Stimulated activated CD4-positive, alpha-beta T cell treated with anti-CD3 and anti-CD28 coated beads, Interleukin-15, amount 100 ng/mL, for 48 hours (primary cell): ENCODE measurements at regions not wholly inside any gene's neighbourhood (a gene's known extent, or its start where the extent isn't known, plus 50 kb on each side); places are given as distances from the start of the nearest gene placed in this dataset.
"Not testable (repeated sequence)": the region's sequence is repeated elsewhere in the genome, so short reads cannot be mapped to it uniquely, and the experiment has no call there.

Source experiments
- DNase-seq, 2 donors: peaks; one replicate each; pipeline ENCODE4 v3.0.0-alpha.2; 2020; ENCODE audit warnings: low read depth in 2 of 2

DNA sequence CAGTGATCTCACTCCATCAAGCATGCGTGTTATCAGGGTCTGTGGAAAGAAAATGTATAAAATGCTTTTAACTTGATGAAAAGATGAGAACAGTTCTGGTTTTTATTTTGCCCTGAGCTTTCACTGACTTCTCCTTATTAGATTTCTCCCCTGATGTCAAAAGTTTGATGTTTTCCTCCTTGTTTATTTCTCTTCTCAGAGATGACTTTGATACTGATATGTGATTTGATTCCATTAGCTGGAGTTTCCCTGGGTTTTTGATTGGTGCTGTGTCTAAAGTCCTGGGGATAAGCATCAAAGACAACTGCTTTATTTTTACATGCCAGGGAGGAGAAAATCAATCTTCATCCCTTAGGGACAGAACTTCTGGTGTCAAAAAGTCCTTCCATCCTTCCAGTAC is 510.0 kb downstream of the KCTD16 start:
- no peak for DNase-seq

- no peak for DNase-seq
Measured at GRCh38 chr5:144671066-144671465, 500.4 kb downstream of the KCTD16 start.

GRCh38 chr5:144659634-144660227 is 489.1 kb downstream of the KCTD16 start:
- DNase-seq, result no peak

- no peak for DNase-seq
Measured at GRCh38 chr5:144644317-144644716, 473.6 kb downstream of the KCTD16 start.

GRCh38 chr5:144638787-144639186 is 468.1 kb downstream of the KCTD16 start:
- no peak for DNase-seq

DNA sequence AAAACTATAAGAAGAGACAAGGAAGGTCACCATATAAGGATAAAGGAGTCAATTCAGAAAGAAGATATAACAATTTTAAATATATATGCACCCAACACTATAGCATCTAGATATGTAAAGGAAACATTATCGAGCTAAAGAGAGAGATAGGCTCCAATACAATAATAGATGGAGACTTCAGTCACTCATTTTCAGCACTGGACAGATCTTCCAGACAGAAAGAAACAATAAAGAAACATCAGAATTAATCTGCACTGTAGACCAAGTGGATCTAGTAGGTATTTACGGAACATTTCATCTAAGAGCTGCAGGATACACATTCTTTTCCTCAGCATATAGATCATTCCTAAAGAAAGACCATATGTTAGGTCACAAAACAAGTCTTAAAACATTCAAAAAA is 463.5 kb downstream of the KCTD16 start:
- DNase-seq, result no peak

DNA sequence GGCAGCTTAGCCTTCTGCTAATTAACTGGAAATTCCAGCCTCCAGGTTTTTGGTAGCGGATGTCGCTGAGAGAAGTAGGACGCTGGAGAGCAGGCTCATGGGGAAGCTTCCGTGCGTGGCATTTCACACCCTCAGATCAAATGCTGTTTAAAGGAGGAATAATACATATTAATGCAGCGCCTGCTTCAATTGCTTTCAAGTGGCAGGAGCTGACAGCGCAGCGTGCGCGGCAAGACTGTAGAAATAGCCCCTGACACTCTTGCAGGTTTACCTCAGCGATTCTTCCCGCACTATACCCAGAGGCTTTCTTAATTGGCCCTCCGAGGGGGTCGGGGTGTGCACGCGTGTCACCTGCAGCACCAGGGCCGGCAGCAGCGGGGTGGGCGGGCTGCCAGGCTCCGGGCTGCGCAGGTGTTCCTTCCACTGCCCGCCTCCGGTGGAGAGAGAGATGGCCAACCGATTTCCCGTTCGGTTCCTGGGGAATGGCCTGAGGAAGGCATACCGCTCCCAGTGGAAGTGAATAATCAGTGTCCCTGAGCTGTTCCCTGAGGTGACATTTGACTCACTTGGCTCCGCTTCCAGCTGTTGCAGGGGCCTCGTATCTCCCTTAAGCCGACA is 427.9 kb downstream of the KCTD16 start:
- DNase-seq, result no peak

- no peak for DNase-seq
Measured at GRCh38 chr5:144596517-144596916, 425.8 kb downstream of the KCTD16 start.

- DNase-seq, result no peak
Measured at GRCh38 chr5:144594919-144595318, 424.2 kb downstream of the KCTD16 start.

GRCh38 chr5:144594234-144594633 is 423.6 kb downstream of the KCTD16 start:
- DNase-seq, result not testable (repeated sequence)

DNA sequence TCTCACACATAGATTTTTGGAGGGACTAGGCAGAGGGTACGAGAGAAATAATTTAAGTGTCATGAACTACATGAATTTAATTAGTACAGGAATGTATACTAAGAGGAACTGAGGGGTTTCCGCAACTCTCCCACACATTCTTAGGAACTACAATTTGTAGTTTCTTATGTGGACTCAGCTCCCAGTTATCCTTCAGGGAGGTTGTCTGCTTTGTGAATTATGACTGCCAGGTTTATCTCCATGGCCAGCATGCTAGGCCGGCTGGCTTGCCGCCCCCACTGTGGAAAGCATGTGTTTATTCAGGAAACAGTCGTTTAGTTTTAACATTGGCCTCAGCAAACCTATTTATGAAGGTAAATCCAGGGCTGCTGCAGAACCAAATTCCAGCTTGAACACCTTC is 415.0 kb downstream of the KCTD16 start:
- no peak for DNase-seq

DNA sequence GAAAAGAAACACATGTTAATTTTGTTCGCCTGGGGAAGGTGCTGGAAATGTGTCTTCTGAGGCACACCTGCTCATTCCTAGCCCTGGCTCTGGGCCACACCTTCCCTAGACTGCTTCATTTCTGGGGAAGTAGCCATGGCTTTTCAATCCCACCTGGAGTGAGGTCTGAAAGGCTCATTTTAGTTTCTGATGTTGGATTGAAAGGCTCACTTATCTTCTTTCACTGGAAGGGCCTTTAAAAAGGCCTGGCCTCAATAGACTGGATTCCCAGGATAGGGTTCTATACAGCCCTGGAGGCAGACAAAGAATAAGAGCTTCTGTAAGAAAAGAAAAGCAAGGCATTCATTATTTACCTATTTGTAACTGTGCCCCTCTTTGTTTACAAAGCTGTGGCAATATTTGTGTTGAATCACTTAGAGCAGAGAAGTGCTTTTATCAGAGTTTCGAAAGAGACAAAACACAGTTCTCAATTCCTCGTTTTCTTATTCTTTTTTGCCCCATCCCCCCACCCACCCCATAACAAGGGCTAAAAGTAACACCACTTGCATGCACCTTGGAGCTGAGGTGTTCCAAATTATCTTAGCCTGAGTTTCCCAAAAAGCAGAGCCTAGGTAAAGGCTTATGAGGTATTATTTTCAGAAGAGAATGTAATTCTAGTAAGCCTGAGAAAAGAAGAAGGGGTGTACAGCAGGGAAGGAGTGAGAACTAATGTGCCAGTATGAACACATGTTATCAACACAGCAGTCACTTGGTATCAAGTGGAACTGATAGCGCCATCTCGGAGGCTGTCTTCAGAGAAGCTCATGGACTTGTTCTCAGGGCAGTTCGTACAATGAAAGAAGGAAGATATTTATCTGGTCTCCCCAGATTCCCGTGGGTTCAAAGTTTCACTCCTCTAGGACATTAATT is 413.1 kb downstream of the KCTD16 start:
- DNase-seq, result no peak

DNA sequence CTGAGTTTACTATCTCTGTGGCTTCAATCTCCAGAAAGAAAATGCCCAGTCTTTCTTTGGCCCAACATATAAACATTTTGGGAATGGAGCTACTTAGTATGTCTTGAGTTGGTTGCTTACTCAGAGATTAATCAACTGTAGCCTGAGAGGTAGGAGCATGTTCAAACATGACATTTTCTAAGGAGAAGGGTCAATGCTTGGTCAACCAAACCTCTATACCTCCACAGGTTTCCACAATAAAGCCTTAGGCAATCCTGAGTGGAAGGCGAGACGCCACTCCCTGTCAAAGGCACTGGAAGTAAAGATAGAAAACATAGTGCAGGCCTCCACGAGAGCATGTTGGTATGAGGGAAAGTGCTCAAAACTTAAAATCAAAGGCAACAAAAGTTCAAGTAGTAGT is 411.4 kb downstream of the KCTD16 start:
- DNase-seq, result no peak

- DNase-seq, result no peak
Measured at GRCh38 chr5:144581044-144581443, 410.4 kb downstream of the KCTD16 start.

- no peak for DNase-seq
Measured at GRCh38 chr5:144577676-144578075, 407.0 kb downstream of the KCTD16 start.

- no peak for DNase-seq
Measured at GRCh38 chr5:144575736-144576135, 405.1 kb downstream of the KCTD16 start.

DNA sequence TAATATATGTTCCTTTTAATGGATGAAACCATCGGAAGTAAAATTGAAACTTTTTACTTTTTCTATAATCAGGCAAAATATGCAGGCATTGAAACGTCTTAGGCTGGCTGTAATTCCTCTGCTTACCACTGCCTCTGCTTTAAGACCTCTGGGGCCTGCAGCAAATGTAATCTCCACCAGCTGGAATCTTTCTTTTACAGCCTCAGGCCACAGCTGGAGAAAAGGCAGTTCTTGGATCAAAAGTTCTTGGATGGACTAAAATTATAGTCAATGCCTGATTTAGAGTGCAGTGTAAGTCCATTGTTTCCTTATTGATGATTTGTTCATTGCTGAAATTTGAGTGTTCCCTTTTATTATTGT is 396.7 kb downstream of the KCTD16 start:
- no peak for DNase-seq

DNA sequence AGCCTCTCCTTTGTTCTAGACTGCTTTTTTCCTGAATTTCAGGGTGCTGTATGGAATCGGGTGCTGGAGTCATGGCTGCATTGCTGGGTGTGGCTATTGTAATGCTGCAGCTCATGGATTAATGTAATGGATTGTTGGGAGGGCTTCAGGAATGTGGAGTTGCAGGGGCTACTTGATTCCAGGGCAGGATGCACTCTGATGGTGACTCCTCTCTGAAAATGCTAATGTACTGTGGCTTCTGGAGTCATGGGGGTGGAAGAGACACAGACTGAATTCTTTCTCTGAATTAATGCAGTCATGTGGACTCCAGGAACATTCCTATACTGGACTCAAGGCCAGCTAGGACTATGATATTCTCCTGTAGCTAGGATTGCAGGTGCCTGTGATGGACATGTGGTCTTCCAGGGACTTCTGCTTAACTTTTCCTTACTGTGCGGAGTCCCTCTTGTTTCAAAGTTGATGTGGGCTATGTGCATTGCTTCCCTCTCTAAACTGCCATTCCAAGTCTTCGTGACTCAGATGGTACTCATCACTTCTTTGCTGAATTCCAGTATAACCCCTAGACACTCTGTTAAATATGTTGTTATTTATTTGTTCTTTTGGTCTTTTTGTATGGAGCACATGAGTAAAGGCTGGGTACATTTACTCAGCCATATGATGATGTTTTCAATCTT is 396.2 kb downstream of the KCTD16 start:
- no peak for DNase-seq

DNA sequence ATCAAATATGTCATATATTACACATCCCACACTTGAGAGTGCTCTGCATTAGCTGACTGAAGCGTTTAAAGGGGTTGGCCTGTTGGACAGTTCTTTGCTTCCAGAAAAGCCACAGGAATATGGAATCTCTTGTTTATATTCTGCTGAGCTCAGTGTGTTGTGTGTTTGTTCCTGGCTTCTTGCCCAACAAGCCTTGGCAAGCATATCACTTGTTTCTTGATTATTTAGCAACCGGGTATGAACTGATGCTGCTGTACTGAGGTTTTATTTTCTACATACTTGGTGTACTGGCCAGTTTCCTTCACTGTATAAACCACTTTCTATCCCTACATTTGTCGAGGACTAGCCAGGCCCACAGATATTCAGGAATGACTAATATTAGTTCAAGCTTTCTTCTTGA is 378.9 kb downstream of the KCTD16 start:
- DNase-seq, result no peak

GRCh38 chr5:144548936-144549335 is 378.3 kb downstream of the KCTD16 start:
- DNase-seq, result no peak

- no peak for DNase-seq
Measured at GRCh38 chr5:144547098-144547499, 376.4 kb downstream of the KCTD16 start.

- no peak for DNase-seq
Measured at GRCh38 chr5:144538845-144539244, 368.2 kb downstream of the KCTD16 start.
